ENCODE measurements at regions not wholly inside any gene's neighbourhood (a gene's known extent, or its start where the extent isn't known, plus 50 kb on each side); places are given as distances from the start of the nearest gene placed in this dataset.

DNA sequence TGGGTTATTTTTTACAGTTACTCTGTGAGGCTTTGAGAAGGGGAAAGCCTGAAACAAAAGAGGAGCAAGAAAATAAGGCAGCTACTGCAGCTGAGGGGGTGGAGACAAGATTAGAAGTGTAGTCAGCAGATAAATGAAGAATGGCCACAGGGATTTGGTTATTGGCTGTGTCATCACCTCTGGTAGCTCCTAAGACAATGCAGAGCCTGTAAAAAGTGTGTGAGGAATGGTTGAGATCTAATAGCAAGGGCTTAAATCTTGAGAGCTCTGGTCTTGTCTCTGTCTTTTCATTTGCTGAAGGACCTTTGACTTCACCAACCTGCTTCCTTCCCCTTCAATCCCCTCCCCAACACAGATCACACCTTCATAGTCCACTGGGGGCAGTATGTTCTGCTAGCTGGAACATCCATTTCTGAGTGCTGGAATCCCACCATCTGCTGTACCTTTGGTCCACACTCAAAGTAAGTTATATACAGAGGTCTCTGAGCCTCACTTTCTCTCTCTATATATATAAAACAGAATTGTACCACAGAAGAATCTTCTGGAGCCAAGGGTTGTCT is 213.7 kb upstream of the ZIC3 start:
- Mint-ChIP-seq H3K27ac (no peak overlapping the region), H3K27me3 (no peaks in the 10 kb centered on the region), H3K4me3 (no peak overlapping the region), H3K36me3 (ENCODE audit: low read depth) (no peaks in the 10 kb centered on the region), H3K4me1 (no peaks in the 10 kb centered on the region), H3K9me3 (no peaks in the 10 kb centered on the region)
- no peak for DNase-seq
- CTCF ChIA-PET = no interaction called here
- POLR2A ChIA-PET = no interaction called here

DNA sequence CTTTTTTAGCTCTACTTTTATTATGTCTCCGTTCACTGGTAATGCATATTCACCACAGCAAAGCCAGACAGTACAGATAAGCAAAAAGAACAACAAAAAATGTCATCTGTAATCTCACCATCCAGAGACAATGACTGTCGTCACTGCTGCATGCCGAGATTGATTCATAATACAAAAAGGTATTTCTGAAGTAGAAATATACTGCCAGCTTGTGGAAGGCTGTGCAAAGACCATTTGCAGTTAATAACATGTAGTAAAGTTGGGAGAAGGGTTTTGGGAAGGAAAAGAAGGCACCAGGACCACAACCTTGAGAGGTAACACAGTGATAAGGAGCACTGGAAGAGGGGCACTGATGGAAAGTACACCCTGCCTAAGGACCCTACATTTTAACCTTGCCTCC is 223.0 kb upstream of the ZIC3 start:
- Mint-ChIP-seq H3K4me1 (no peaks in the 10 kb centered on the region), H3K27ac (no peak overlapping the region), H3K4me3 (no peak overlapping the region), H3K36me3 (ENCODE audit: low read depth) (no peaks in the 10 kb centered on the region), H3K9me3 (no peaks in the 10 kb centered on the region), H3K27me3 (peaks cover 5% of the 10 kb centered on the region)
- CTCF ChIA-PET = no interaction called here
- POLR2A ChIA-PET = no interaction called here
- DNase-seq = no peak

DNA sequence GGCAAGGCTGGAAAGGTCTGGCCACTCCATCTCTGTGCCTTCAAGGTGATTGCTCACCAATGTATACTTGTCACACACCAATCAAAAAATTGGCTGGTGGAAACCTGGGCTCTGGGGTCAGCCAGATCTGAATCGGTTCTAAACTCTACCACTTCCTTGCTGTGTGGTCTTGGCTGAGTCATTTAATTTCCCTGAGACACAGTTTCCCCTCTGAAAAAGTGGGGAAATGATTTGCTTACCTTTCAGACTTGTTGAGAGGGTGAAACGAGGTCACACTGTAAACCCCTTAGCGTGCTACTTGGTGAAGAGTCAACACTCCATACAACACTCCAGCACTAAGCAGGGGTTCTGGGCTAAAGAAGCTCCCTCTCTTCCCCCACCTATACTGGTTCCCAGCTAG is 252.3 kb upstream of the ZIC3 start:
- Mint-ChIP-seq H3K4me1 (peaks cover 3% of the 10 kb centered on the region), H3K36me3 (ENCODE audit: low read depth) (no peaks in the 10 kb centered on the region), H3K4me3 (no peak overlapping the region), H3K9me3 (no peaks in the 10 kb centered on the region), H3K27me3 (no peaks in the 10 kb centered on the region), H3K27ac (no peak overlapping the region)
- ChIA-PET CTCF (no interaction called here), POLR2A (no interaction called here)
- DNase-seq = peak; percentile 17

DNA sequence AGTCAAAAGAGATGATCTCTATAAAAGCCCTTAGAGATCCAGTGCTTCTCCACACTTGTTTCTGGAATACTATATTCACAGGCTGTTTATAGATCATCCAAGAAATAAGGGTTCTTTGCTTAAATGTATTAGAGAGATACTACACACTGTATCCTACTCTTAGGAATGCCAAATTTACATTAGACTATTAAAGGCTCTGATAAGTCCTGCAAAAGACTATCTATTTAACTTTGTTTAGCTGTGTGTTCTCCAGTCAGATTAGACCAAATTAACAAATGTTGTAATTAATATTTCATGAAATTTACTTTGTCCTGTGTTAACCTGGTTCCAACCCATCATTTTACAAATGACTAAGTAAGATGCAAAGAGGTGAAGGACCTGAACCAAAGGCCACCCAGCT is 260.5 kb upstream of the ZIC3 start:
- no peaks in the 10 kb centered on the region for H3K9me3 Mint-ChIP-seq
- no peak for DNase-seq
- H3K27me3 Mint-ChIP-seq = no peaks in the 10 kb centered on the region
- CTCF ChIA-PET = no interaction called here
- no peaks in the 10 kb centered on the region for H3K36me3 Mint-ChIP-seq (ENCODE audit: low read depth)
- POLR2A ChIA-PET = no interaction called here
- H3K4me1 Mint-ChIP-seq = no peaks in the 10 kb centered on the region
- no peak overlapping the region for H3K27ac Mint-ChIP-seq
- H3K4me3 Mint-ChIP-seq = no peak overlapping the region

DNA sequence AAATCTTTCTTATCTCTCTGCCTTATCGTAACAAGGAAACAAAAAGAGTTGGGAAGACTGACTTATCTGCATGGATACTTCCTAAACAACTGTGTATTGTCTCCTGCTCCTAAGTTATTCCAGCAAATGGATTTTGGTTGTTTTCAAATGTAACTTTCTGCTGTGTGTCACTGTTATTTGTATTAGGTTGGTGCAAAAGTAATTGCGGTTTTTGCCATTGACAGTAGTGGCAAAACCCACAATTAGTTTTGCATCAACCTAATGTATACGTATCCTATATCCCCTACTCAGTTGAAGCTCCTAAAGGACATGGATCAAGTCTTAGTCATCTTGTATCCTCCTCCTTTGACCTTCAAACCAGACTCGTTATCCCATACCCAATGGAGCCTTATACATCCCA is 263.4 kb upstream of the GPR101 start:
- Mint-ChIP-seq H3K27ac (no peak overlapping the region), H3K27me3 (no peaks in the 10 kb centered on the region), H3K9me3 (no peaks in the 10 kb centered on the region), H3K4me1 (no peaks in the 10 kb centered on the region), H3K36me3 (ENCODE audit: low read depth) (no peaks in the 10 kb centered on the region), H3K4me3 (no peak overlapping the region)
- ChIA-PET CTCF (no interaction called here), POLR2A (no interaction called here)
- DNase-seq = no peak

DNA sequence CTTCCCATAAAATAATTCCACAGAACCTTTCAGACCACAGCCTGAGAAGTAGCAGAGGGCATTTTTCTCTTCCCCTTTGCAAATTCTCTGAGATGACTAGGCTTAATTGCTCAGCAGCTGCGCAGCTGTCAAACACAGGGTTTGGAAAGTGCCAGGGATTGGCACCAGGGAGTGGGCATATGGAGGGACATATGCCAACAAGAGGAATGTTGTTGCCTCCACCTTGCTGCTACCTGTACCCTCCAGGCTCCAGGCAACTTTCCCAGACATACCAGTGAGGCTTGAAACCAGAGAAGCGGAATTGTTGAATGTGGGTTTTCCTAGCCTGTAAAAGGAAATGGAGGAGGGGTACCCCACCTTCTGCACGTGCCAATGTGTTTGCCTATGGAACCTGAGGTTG is 256.2 kb upstream of the GPR101 start:
- Mint-ChIP-seq H3K27me3 (no peaks in the 10 kb centered on the region), H3K36me3 (ENCODE audit: low read depth) (no peaks in the 10 kb centered on the region), H3K27ac (no peak overlapping the region), H3K4me3 (no peak overlapping the region), H3K4me1 (no peaks in the 10 kb centered on the region), H3K9me3 (no peaks in the 10 kb centered on the region)
- DNase-seq = no peak
- ChIA-PET CTCF (no interaction called here), POLR2A (no interaction called here)

DNA sequence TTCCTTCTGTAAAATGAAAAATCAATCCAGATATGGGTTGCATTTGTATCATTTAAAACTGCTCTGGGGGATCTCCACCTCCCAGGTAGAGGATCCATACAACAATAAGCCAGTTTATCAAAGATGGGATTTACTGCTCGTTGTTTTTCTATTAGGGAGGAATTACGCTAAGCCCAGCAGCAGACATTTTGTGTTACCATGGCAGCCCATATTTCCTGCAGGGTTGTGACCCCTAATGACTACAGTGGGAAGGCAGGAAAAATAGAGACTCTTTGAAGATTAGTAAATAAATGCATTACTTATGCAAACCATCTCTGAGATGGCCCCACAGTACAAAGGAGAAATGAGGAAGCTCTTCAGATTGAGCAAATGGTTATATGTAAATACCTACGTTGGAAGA is 253.4 kb upstream of the GPR101 start:
- POLR2A ChIA-PET = no interaction called here

DNA sequence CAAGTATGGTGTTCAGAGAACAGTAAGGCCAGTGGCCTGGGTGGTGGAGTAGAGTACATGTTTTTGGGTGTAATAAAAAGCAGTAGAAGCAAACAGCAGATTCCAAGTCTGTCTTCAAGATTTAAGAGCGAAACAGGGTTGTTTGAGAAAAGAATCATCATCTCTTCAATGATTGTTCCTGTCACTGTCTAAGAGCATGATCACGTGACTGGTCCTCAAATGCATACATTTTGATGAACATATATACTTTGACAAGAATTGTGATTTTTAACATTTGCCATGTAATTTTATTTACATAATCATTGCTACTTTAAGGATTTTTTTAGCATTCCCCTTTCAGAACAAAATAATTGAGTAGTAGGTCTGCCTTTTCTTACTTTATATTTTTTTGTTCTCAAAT is 252.6 kb upstream of the GPR101 start:
- ChIA-PET CTCF (no interaction called here), POLR2A (no interaction called here)
- no peak for DNase-seq
- Mint-ChIP-seq H3K27ac (no peak overlapping the region), H3K9me3 (no peaks in the 10 kb centered on the region), H3K36me3 (ENCODE audit: low read depth) (no peaks in the 10 kb centered on the region), H3K27me3 (peaks cover 4% of the 10 kb centered on the region), H3K4me1 (no peaks in the 10 kb centered on the region), H3K4me3 (no peak overlapping the region)

More for the DNA sequence above, 253.4 kb upstream of the GPR101 start:
- Mint-ChIP-seq H3K4me1 (no peaks in the 10 kb centered on the region), H3K36me3 (ENCODE audit: low read depth) (no peaks in the 10 kb centered on the region), H3K4me3 (no peak overlapping the region), H3K27me3 (no peaks in the 10 kb centered on the region), H3K27ac (no peak overlapping the region), H3K9me3 (no peaks in the 10 kb centered on the region)
- CTCF ChIA-PET = no interaction called here
- no peak for DNase-seq

DNA sequence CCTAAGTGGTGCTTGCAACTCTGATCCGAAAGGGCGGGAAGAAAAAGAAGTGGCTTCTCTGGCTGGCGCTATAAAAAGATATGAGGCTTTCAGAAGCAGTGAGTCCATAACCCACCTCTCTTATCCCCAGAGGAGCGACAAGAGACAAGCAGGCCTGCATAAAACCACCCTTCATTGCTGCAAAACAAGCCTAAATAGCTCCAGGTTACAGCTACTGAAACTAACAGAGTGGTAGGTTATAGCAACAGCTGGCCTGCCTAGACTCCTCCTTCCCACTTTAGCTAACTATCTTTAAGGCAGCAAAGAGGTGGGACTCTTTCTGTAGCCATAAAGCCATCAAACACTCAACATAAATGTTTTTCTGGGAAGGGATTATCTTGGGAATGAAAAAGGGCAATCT is 245.0 kb upstream of the GPR101 start:
- ChIA-PET POLR2A (no interaction called here), CTCF (no interaction called here)
- Mint-ChIP-seq H3K9me3 (no peaks in the 10 kb centered on the region), H3K27me3 (peaks cover 4% of the 10 kb centered on the region), H3K27ac (no peak overlapping the region), H3K4me3 (no peak overlapping the region), H3K36me3 (ENCODE audit: low read depth) (no peaks in the 10 kb centered on the region), H3K4me1 (no peaks in the 10 kb centered on the region)
- no peak for DNase-seq

DNA sequence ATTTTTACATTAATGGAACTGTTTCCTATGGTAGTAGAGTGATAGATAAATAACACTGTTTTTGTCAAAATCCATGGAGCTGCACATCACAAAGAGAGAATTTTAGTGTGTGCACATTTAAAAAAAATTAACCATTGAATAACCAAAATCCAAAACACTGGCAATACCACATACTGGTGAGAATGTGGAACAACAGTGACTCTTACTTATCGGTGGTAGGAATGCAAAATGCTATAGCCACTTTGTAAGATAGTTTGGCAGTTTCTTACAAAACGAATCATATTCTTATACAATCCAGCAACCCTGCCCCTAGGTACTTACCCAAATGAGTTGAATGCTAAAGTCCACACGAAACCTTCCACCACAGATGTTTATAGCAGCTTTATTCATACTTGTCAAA is 229.6 kb upstream of the GPR101 start:
- DNase-seq = no peak
- Mint-ChIP-seq H3K4me1 (no peaks in the 10 kb centered on the region), H3K4me3 (no peak overlapping the region), H3K36me3 (ENCODE audit: low read depth) (no peaks in the 10 kb centered on the region), H3K27ac (no peak overlapping the region), H3K9me3 (no peaks in the 10 kb centered on the region), H3K27me3 (no peaks in the 10 kb centered on the region)
- ChIA-PET POLR2A (no interaction called here), CTCF (no interaction called here)

DNA sequence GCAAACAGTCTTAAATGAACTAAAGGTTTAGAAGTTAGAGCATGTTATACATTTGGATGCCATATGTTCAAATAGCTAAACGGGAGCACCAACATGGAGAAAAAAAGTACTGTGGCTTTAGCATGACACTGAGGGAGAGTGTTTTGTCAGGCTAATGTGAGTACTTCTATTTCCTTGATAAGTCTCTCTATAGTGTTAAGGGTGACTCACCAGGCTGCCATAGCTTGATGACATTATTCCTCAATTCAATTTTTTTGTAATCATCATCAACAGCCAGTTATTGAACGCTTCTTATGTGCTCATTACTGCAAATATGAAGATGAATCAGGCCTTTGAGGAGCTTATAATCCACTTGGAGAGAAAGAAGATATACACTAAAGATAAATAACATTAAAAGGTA is 211.4 kb upstream of the GPR101 start:
- CTCF ChIA-PET = no interaction called here
- POLR2A ChIA-PET = no interaction called here
- no peak overlapping the region for H3K27ac Mint-ChIP-seq
- H3K4me1 Mint-ChIP-seq = no peaks in the 10 kb centered on the region
- H3K9me3 Mint-ChIP-seq = no peaks in the 10 kb centered on the region
- no peak for DNase-seq
- H3K4me3 Mint-ChIP-seq = no peak overlapping the region
- no peaks in the 10 kb centered on the region for H3K36me3 Mint-ChIP-seq (ENCODE audit: low read depth)
- no peaks in the 10 kb centered on the region for H3K27me3 Mint-ChIP-seq

DNA sequence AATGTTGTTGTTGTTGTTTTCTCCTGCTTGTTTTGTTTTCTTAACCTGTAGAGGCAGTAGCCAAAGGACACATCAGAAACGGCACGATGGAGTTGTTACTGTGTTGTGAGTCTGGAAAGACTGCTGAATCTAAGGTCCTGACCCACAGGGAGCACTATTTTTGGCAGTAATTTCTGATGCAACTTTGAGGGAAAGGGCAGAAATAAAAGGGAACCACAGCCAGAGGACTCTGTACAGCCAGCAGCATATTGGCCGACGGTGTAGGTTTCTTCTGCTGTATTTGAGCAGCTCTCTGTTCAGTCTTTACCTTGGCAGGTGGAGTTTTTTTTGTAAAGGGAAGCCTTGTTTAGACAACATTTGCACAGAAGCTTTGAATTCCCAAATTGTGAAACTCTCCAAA is 203.0 kb upstream of the GPR101 start:
- H3K27me3 Mint-ChIP-seq = no peaks in the 10 kb centered on the region
- ChIA-PET POLR2A (no interaction called here), CTCF (no interaction called here)
- DNase-seq = no peak
- no peak overlapping the region for H3K27ac Mint-ChIP-seq
- H3K9me3 Mint-ChIP-seq = no peaks in the 10 kb centered on the region
- peaks cover 4% of the 10 kb centered on the region for H3K4me1 Mint-ChIP-seq
- no peak overlapping the region for H3K4me3 Mint-ChIP-seq
- H3K36me3 Mint-ChIP-seq (ENCODE audit: low read depth) = no peaks in the 10 kb centered on the region

DNA sequence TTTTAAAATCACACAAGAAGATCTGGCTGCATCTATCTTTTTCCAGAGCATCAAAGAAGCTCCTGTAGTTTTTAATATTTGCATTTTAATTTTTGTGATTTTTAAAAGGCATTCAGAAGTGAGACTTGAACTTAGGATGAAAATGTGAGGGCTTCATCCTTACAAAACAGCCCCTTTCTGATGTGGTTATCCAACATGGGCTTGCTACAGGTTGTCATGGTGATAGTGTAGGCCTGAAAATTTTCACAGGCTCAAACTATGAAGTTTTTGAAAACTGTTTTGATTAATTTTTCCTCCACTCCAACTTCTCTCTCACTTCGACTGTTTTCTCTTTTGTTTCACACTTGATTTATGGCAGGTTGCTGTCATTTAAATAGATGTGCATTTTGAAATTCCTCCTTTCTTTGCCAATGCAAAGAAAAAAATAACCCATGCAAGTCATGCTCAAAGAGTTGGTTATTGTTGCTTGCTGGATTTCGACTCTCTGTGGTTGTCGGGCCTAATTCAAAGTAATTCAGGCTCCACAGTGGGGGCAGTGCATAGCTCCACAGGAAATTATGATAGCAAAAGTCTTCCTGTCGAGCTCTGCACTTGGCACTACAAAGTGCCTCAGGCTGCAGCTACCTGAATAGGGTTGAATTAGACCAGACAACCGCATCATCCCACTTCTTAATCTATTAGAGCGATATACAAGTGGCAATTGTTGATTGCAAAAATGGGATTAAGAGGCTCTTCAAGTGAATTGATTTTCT is 201.0 kb upstream of the GPR101 start:
- Mint-ChIP-seq H3K27ac (no peak overlapping the region), H3K4me3 (no peak overlapping the region), H3K27me3 (no peaks in the 10 kb centered on the region), H3K36me3 (ENCODE audit: low read depth) (no peaks in the 10 kb centered on the region), H3K9me3 (no peaks in the 10 kb centered on the region), H3K4me1 (peaks cover 4% of the 10 kb centered on the region)
- ChIA-PET POLR2A (no interaction called here), CTCF (no interaction called here)
- no peak for DNase-seq

DNA sequence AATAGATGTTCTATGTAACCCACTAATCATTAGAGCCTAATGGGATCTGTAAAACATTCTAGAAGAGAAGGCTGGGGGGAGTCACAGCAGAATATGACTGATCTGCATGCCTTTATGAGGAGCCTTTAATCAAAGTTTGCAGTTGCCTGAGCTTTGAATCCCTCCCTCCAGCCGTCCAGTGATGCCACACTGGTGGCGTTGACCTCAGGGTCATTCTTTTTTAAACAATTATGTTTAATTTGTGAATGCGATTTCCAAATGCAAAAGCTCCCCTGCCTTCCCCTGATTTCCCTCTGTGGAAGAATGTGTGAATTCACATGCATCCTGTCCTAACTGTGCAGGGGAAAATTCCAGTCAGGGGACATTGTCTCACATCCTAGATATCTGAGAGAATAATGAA is 199.7 kb upstream of the GPR101 start:
- no peak overlapping the region for H3K4me3 Mint-ChIP-seq
- no peaks in the 10 kb centered on the region for H3K9me3 Mint-ChIP-seq
- H3K27me3 Mint-ChIP-seq = no peaks in the 10 kb centered on the region
- ChIA-PET POLR2A (no interaction called here), CTCF (no interaction called here)
- H3K27ac Mint-ChIP-seq = no peak overlapping the region
- H3K4me1 Mint-ChIP-seq = peaks cover 4% of the 10 kb centered on the region
- H3K36me3 Mint-ChIP-seq (ENCODE audit: low read depth) = no peaks in the 10 kb centered on the region
- no peak for DNase-seq
